NOMO-1 treated with DMSO at 0.1 percent for 48 hours (cell line): ENCODE measurements at regions not wholly inside any gene's neighbourhood (a gene's known extent, or its start where the extent isn't known, plus 50 kb on each side); places are given as distances from the start of the nearest gene placed in this dataset.
A peak's percentile ranks its signal among the peaks of the same experiment; 100 is the strongest.
"Not testable (repeated sequence)": the region's sequence is repeated elsewhere in the genome, so short reads cannot be mapped to it uniquely, and the experiment has no call there.

ENCODE experiments used
- DNase-seq: peaks from one replicate; lab custom pipeline; 2025; ENCODE audit not compliant: unreplicated experiment; lab: John Stamatoyannopoulos, UW

- not testable (repeated sequence) for DNase-seq
These were observed 191.9 kb upstream of the POU5F2 start for GRCh38 chr5:93933269-93933668.

GRCh38 chr5:93930098-93930497 is 188.7 kb upstream of the POU5F2 start:
- no peak for DNase-seq

- DNase-seq = no peak
These were observed 187.7 kb upstream of the POU5F2 start for GRCh38 chr5:93929131-93929530.

GRCh38 chr5:93926831-93927620 is 185.6 kb upstream of the POU5F2 start:
- no peak for DNase-seq

- no peak for DNase-seq
These were observed 183.9 kb upstream of the POU5F2 start for GRCh38 chr5:93925321-93925720.

- DNase-seq = peak; percentile 3
These were observed 183.2 kb upstream of the POU5F2 start for GRCh38 chr5:93924628-93925027.

GRCh38 chr5:93922551-93922950 is 181.2 kb upstream of the POU5F2 start:
- DNase-seq = no peak

- no peak for DNase-seq
These were observed 179.6 kb upstream of the POU5F2 start for GRCh38 chr5:93921001-93921400.

- DNase-seq = no peak
These were observed 175.5 kb upstream of the POU5F2 start for GRCh38 chr5:93916872-93917271.

- DNase-seq = peak; percentile 22
These were observed 173.7 kb upstream of the POU5F2 start for GRCh38 chr5:93915142-93915553.

- no peak for DNase-seq
These were observed 170.2 kb upstream of the POU5F2 start for GRCh38 chr5:93911609-93912008.

- no peak for DNase-seq
These were observed 168.0 kb upstream of the POU5F2 start for GRCh38 chr5:93909356-93909755.

GRCh38 chr5:93904917-93905316 is 163.5 kb upstream of the POU5F2 start:
- DNase-seq = no peak

GRCh38 chr5:93902288-93902687 is 160.9 kb upstream of the POU5F2 start:
- no peak for DNase-seq

- no peak for DNase-seq
These were observed 157.7 kb upstream of the POU5F2 start for GRCh38 chr5:93899026-93899600.

GRCh38 chr5:93894601-93895354 is 153.4 kb upstream of the POU5F2 start:
- DNase-seq = no peak

GRCh38 chr5:93893075-93893474 is 151.7 kb upstream of the POU5F2 start:
- no peak for DNase-seq

- DNase-seq = no peak
These were observed 151.1 kb upstream of the POU5F2 start for GRCh38 chr5:93892481-93892880.

- no peak for DNase-seq
These were observed 150.4 kb upstream of the POU5F2 start for GRCh38 chr5:93891491-93892480.

- DNase-seq = no peak
These were observed 149.3 kb upstream of the POU5F2 start for GRCh38 chr5:93890657-93891056.

- DNase-seq = no peak
These were observed 146.3 kb upstream of the POU5F2 start for GRCh38 chr5:93887678-93888077.
